GM21526 (cell line): ENCODE measurements at regions not wholly inside any gene's neighbourhood (a gene's known extent, or its start where the extent isn't known, plus 50 kb on each side); places are given as distances from the start of the nearest gene placed in this dataset.
"Not testable (repeated sequence)": the region's sequence is repeated elsewhere in the genome, so short reads cannot be mapped to it uniquely, and the experiment has no call there.

Experiments used
- ATAC-seq: cut with Tn5 transposase; IDR thresholded peaks from one replicate; pipeline ENCODE4 v1.9.1; 2021; ENCODE audit warnings: moderate library complexity; ENCODE audit not compliant: unreplicated experiment, low FRiP score

- no peak for ATAC-seq
These were observed 74.0 kb downstream of the GATA3 start for GRCh38 chr10:8128511-8128910.

DNA sequence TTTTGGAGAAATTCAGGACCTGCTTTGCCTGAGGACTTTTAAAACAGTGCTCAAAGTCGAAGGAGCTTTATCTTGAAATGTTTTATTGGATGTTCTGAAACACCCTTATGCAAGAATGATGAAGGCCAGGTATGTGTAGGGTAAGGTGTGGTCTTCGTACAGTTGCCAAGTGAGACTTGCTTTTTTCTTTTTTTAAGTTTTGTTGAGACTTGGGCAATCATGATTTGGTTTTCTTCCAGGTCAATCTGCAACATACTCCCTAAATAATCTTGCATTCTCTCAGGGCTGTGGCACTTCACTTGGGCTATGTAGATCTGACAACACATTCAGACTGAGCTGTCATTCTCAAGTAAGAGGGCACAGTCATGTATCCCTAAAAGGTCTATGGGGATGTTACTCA lies 75.0 kb downstream of the GATA3 start:
- no peak for ATAC-seq

DNA sequence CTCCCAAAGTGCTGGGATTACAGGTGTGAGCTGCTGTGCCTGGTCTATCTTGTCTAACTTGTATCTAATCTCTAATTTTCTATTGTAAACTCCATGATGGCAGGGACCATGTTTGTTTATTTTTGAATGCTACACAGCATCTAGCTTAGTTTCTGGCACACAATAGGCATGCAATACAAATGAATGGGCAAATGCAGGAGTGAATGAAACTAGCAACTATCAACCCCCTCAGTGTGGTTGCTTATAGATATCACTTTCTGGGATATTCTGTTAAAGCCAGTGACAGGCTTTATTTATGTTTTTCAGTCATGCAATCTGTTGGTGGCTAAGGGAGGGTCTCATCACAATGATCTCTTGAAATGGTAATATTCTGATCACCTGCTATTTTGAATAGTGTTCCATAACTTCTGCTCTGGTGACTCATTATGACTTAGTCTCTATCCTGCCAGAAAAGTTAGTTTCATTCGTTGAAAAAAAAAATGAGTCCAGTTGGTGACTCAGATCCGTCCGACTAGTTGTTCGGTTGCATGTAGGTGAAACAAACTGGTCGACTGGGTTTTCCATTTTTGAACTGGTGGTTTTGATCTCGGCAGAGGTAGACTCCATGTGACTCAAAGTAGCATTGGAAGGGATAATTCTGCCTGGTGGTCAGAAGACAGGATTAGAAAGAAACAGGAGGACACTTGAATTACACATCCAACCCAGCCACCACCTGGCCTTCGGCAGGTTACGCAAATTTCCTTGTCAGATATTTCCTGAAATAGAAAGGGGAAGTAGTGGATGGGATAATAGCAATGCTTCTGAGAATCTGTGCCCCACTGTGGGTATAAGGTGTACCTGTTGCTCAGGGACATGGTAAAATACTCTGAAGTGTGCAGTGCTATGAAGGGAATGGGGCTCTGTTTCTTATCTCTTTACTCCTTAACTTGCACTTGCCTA lies 76.8 kb downstream of the GATA3 start:
- ATAC-seq, result peak; percentile 70

DNA sequence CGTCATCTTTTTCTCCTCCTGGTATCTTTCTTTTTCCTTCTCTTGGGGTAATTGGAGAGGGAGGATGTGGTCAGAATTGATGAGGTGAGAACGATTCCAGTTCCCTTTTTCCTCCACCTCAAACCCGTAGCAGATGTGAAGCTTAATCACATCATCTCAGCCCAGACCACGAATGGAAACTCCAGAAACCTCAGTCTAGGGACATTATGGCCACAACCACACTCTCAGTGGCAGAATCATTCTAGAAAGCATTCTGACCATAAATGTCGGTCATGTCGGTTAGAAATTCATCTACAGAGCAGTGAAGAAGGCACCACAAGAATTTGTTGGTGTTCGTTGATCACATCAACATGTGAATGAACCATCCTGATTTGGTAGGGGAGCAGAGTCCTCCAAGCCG lies 78.7 kb downstream of the GATA3 start:
- ATAC-seq, result peak; percentile 69

DNA sequence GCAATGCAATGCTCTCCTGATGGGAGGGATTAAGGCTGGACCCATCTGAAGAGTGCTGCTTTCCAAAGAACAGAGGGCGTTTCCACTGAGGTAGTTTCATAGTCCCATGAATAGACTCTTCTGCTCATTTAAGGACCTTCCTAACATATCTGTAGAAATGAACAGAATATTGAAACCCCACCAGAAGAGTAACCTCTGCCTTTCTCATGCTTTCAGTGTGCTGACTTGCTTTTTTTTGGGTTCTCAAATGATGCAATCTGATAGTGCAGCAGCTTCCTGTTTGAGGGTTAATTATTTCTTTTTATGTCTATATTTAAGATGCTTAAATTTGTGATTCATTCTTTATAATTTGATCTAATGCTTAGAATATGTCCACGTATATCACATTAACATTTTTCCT lies 82.2 kb downstream of the GATA3 start:
- ATAC-seq, result no peak

DNA sequence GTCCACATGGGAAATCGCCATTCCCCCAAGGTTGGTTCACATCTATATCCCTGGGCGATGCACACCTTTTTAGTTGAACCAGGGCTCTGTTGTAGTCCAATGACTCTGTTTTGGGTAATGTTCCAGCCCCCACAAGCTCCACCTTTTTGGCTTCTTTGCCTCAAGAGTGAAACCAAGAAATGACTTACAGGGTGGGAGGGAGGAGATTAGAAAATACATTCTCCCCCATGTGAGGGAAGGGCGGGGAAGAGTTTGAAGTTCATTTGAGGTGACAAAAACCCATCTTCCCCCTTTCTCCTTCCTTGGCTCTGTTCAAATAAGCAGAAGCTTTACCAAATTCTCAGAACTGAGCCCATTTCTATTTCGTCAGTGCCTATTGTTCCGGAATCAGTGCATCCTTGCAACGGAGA lies 82.8 kb downstream of the GATA3 start:
- ATAC-seq, result no peak

GRCh38 chr10:8137726-8138125 lies 83.2 kb downstream of the GATA3 start:
- ATAC-seq, result no peak

- no peak for ATAC-seq
These were observed 84.0 kb downstream of the GATA3 start for GRCh38 chr10:8138471-8138870.

DNA sequence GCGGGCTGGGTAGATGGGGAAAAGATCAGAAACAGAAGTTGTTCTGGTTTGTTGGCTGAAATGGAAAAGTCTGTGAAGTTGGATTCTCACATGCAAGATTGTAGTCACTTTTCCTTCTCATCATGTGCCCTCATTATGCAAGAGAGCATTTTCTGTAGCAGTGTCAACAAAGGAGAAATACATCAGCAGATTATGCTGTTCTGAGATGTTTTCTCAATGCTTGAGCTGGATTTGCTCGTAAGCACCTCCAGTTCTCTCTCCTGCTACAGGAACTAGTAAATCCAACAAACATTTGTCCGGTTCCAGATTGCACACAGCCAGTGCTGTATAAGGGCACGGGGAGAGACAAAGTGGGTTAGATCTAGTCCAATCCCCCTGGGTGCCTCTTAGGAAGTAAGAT lies 90.0 kb downstream of the GATA3 start:
- ATAC-seq, result no peak

GRCh38 chr10:8146650-8147049 lies 92.2 kb downstream of the GATA3 start:
- ATAC-seq, result no peak

DNA sequence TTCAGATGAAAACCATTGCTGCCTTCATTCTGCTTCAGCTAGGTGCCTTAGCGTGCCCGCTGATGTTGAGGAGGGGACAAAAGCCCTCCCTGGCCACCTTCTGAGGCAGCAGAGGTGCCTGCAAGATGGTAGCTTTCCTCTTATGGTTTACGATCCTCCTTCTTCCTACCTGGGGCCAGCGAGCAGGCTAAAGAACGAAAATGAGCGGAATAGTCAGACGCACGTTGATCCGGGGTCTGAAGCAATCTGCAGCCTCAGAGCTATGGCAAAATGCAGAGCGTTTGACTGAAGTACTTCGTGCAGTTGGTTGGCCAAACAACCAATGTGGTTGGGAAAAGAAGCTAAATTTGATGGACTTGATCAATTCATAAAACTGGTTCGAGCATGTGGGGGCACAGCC lies 95.5 kb downstream of the GATA3 start:
- no peak for ATAC-seq

DNA sequence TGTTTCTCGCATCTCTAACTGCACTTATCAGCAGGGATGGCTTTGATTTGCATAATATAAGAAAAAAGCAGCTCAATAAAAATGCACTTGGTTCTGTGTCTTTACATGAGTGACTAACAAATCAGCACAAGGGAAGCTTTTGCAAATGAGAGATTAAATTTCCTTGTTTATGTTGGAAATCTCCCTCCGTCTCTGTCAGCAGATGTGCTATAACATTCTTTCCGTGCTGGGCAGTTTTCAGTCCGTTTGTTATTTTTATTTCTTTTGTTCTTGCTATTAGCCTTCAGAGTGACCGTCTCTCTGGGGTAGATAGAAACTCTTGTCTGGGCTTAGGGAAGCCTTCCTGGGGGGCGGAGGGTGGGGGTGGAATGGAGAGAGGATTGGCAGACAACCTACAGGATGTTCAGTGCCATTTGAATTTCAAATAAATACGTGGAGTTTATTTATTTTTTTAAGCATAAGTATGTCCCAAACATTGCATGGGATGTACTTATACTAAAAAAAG lies 96.0 kb downstream of the GATA3 start:
- ATAC-seq, result no peak

GRCh38 chr10:8151086-8151485 lies 96.6 kb downstream of the GATA3 start:
- no peak for ATAC-seq

GRCh38 chr10:8156918-8157317 lies 102.4 kb downstream of the GATA3 start:
- ATAC-seq, result no peak

GRCh38 chr10:8158193-8159071 lies 103.9 kb downstream of the GATA3 start:
- no peak for ATAC-seq

DNA sequence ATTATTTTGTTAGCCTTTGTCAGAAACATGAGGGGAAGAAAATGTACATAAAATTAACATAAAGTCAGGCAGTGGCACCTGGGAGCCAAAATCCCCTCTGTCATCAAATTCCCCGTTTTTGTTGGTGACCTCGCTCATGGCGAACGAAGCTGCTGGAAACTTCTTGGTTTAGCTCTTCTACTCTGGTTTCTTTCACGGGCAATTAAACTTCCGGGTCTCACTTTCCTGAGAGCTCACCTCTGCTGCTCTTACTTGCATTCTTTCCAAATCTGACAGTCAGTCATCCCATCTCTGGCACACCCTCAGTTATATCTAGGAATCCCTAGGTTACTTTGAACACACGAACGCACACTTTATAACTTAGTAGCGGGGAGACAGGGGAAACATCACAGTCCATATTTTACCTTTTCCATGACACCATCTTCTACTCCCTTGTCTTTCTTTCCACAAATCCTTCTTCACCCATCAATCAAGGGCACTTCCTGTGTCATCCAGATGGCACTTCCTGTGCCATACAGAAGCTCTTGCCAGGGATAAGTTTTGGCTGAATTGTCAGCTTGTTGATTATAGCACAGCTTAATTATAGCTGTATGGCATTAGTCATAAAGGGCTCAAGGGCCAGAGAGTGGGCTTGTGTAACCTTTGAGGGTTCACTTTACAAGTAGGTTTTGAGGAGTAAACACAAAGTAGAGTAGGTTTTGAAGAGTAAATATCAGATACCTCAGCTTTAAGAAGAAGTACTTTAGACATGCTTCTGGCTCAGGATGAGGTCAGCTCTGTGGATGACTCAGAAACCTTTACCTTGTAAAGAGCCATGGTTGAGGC lies 105.1 kb downstream of the GATA3 start:
- no peak for ATAC-seq

DNA sequence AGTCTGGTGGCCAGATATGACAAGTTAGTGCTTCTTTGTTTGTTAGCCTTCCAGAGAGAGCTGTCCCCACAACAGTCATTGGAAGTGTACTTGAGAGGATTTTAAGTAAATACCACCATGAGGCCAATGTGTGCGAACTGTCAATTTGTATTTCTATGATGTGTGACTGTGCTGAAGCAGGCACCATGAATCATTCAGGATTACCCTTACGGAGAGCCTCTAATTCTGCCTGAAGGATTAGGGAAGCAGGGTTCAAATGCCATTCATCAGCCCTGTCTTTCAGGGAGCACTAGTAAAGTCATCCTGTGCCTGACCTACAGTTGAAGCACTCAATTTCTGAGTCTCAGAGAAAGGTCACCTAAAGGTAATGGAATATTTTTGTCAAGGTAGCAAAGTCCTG lies 109.3 kb downstream of the GATA3 start:
- no peak for ATAC-seq

GRCh38 chr10:8164640-8165039 lies 110.2 kb downstream of the GATA3 start:
- not testable (repeated sequence) for ATAC-seq

- no peak for ATAC-seq
These were observed 114.3 kb downstream of the GATA3 start for GRCh38 chr10:8168836-8169235.

GRCh38 chr10:8171008-8171407 lies 116.5 kb downstream of the GATA3 start:
- ATAC-seq, result no peak
